IMR-90 (cell line): ENCODE measurements at regions not wholly inside any gene's neighbourhood (a gene's known extent, or its start where the extent isn't known, plus 50 kb on each side); places are given as distances from the start of the nearest gene placed in this dataset.

Experiments used
- ATAC-seq: fragments of 200-7000 bp; cut with Tn5 transposase; 2 replicates; pipeline ENCODE4 v1.9.1; 2020; ENCODE audit warnings: low read depth, mild to moderate bottlenecking, moderate library complexity
- BruUV-seq: library from RNA; stranded (reverse); fragments of 400-500 nt; replicated peaks from 2 replicates; lab custom pipeline; 2021; lab: Mats Ljungman, UMichigan
- CTCF ChIA-PET: fragments of 300-600 bp; formaldehyde crosslinking; extraction: SDS; loops from one replicate; lab custom pipeline; 2021; ENCODE audit warnings: antibody characterized with exemption; lab: Yijun Ruan, JAX
- POLR2A ChIA-PET: fragments of 300-600 bp; sonication (Branson Sonifier 250); formaldehyde crosslinking; loops from one replicate; lab custom pipeline; 2022; ENCODE audit warnings: antibody characterized with exemption; ENCODE audit not compliant: unreplicated experiment; lab: Charles Lee
- DNase-seq: peaks from one replicate; pipeline ENCODE4 v3.0.0; 2013
- H2AFZ ChIP-seq: replicated peaks from 2 replicates; pipeline ENCODE3; 2013; ENCODE audit warnings: low read length, mild to moderate bottlenecking; ENCODE audit not compliant: poor library complexity
- H2AK5ac ChIP-seq: 2 replicates; pipeline ENCODE4 v1.6.1; 2013; ENCODE audit warnings: low read depth, low read length, inconsistent platforms
- H2AK9ac ChIP-seq: replicated peaks from 2 replicates; pipeline ENCODE3; 2013; ENCODE audit warnings: mild to moderate bottlenecking, low read depth, low read length, moderate library complexity; ENCODE audit not compliant: poor library complexity
- H2BK120ac ChIP-seq: 2 replicates; pipeline ENCODE4 v1.6.1; 2013; ENCODE audit warnings: low read depth, low read length, inconsistent platforms
- H2BK15ac ChIP-seq: 3 replicates; pipeline ENCODE4 v1.6.1; 2013; ENCODE audit warnings: low read depth, low read length, inconsistent platforms
- H2BK20ac ChIP-seq: 2 replicates; pipeline ENCODE4 v1.6.1; 2013; ENCODE audit warnings: low read depth, mild to moderate bottlenecking, inconsistent platforms, low read length, moderate library complexity
- H2BK5ac ChIP-seq: 2 replicates; pipeline ENCODE4 v1.6.1; 2013; ENCODE audit warnings: mild to moderate bottlenecking, low read depth, low read length, inconsistent platforms; ENCODE audit not compliant: poor library complexity, severe bottlenecking
- H3K14ac ChIP-seq: replicated peaks from 2 replicates; pipeline ENCODE4 v1.6.1; 2013; ENCODE audit warnings: low read depth, low read length, inconsistent platforms
- H3K18ac ChIP-seq: 2 replicates; pipeline ENCODE4 v1.6.1; 2013; ENCODE audit warnings: low read depth, low read length, control low read depth
- H3K23ac ChIP-seq: 2 replicates; pipeline ENCODE4 v1.6.1; 2013; ENCODE audit warnings: low read depth, low read length, inconsistent platforms
- H3K27ac ChIP-seq: 2 replicates; pipeline ENCODE4 v1.5.1; 2013; ENCODE audit warnings: mild to moderate bottlenecking, control low read depth, low read length; ENCODE audit not compliant: insufficient read depth
- H3K27me3 ChIP-seq: 2 replicates; pipeline ENCODE4 v1.6.1; 2013; ENCODE audit warnings: low read length; ENCODE audit not compliant: control insufficient read depth, insufficient read depth
- H3K36me3 ChIP-seq: 2 replicates; pipeline ENCODE4 v1.6.1; 2013; ENCODE audit warnings: low read length, mixed read lengths; ENCODE audit not compliant: control insufficient read depth, insufficient read depth
- H3K4ac ChIP-seq: 2 replicates; pipeline ENCODE4 v1.6.1; 2013; ENCODE audit warnings: low read depth, low read length, inconsistent platforms
- H3K4me1 ChIP-seq: 2 replicates; pipeline ENCODE4 v1.6.1; 2013; ENCODE audit warnings: low read length, mixed read lengths; ENCODE audit not compliant: control insufficient read depth, insufficient read depth
- H3K4me2 ChIP-seq: 2 replicates; pipeline ENCODE4 v1.6.1; 2013; ENCODE audit warnings: low read depth, mild to moderate bottlenecking, control low read depth, low read length, moderate library complexity
- H3K4me3 ChIP-seq: 2 replicates; pipeline ENCODE4 v1.5.1; 2013; ENCODE audit warnings: low read depth, mild to moderate bottlenecking, control low read depth, low read length, moderate library complexity; ENCODE audit not compliant: insufficient read depth
- H3K56ac ChIP-seq: 2 replicates; pipeline ENCODE4 v1.6.1; 2013; ENCODE audit warnings: low read length, inconsistent platforms; ENCODE audit not compliant: insufficient read depth; ENCODE audit errors: extremely low read depth
- H3K79me1 ChIP-seq, 2 experiments: 2 replicates each; pipeline ENCODE4 v1.6.1; 2013; ENCODE audit warnings: low read length in 2 of 2, inconsistent platforms in 1 of 2, low read depth in 1 of 2
- H3K9ac ChIP-seq: 2 replicates; pipeline ENCODE4 v1.6.1; 2013; ENCODE audit warnings: low read depth, low read length, control low read depth
- H3K9me1 ChIP-seq: 2 replicates; pipeline ENCODE4 v1.6.1; 2013; ENCODE audit warnings: low read length, inconsistent platforms; ENCODE audit not compliant: insufficient read depth
- H3K9me3 ChIP-seq: 2 replicates; pipeline ENCODE4 v1.6.1; 2013; ENCODE audit warnings: low read length; ENCODE audit not compliant: control insufficient read depth, insufficient read depth
- H4K20me1 ChIP-seq: 2 replicates; pipeline ENCODE4 v1.6.1; 2013; ENCODE audit warnings: low read length, inconsistent platforms; ENCODE audit not compliant: insufficient read depth
- H4K5ac ChIP-seq: 2 replicates; pipeline ENCODE4 v1.6.1; 2013; ENCODE audit warnings: mild to moderate bottlenecking, low read depth, low read length, control low read depth
- H4K8ac ChIP-seq, 2 experiments: 2 replicates each; pipeline ENCODE4 v1.6.1; 2013; ENCODE audit warnings: low read depth in 2 of 2, low read length in 2 of 2, control low read depth in 1 of 2, inconsistent platforms in 1 of 2
- H4K91ac ChIP-seq: 2 replicates; pipeline ENCODE4 v1.6.1; 2013; ENCODE audit warnings: low read depth, low read length, inconsistent platforms; ENCODE audit not compliant: insufficient read depth
- CHD1 ChIP-seq: IDR thresholded peaks from 2 replicates; pipeline ENCODE4 v1.6.1; 2012; ENCODE audit warnings: low read depth, low read length, improper control_type of control experiment
- WGBS, 2 experiments: methylation state at CpG; one replicate each; pipeline versions ENCODE4 v1.1.5 to v1.1.7; 2013; ENCODE audit warnings: missing lambda C conversion rate in 2 of 2; ENCODE audit not compliant: insufficient read length in 1 of 2; ENCODE audit errors: extremely low coverage in 2 of 2; 5-methylcytosine and 5-hydroxymethylcytosine counted together
- dilution Hi-C: fragments of 300-500 bp; cut with HindIII; formaldehyde crosslinking; loops from one replicate; pipeline ENCODE4 v1.14.3; 2018; ENCODE audit warnings: low sequenced_read_pairs; ENCODE audit not compliant: unreplicated experiment
- in situ Hi-C: fragments of 300-500 bp; cut with MboI; formaldehyde crosslinking; loops from 3 replicates; pipeline ENCODE4 v1.14.3; 2019; ENCODE audit warnings: low sequenced_read_pairs, inconsistent platforms, mixed read lengths
- intact Hi-C: fragments of 100-400 bp; cut with micrococcal nuclease; formaldehyde crosslinking; loops from 2 replicates; pipeline ENCODE4 v1.10.0; 2022

GRCh38 chr14:37864128-37864527 lies 268.7 kb downstream of the TTC6 start:
- no peak overlapping the region for H2BK120ac ChIP-seq
- H3K9me1 ChIP-seq = no peaks in the 10 kb centered on the region
- H3K27me3 ChIP-seq = no peaks in the 10 kb centered on the region; the same call in none of the 2 replicates
- H3K36me3 ChIP-seq = no peaks in the 10 kb centered on the region
- no peak overlapping the region for H4K91ac ChIP-seq
- no peak overlapping the region for H4K8ac ChIP-seq
- no CpG with 5 or more reads among the region's 6 CpGs for WGBS, 2 experiments
- peak overlapping the region; percentile 55 for H2AK9ac ChIP-seq
- H2AFZ ChIP-seq = no peak overlapping the region
- H3K4me2 ChIP-seq = no peak overlapping the region
- H3K9me3 ChIP-seq = no peaks in the 10 kb centered on the region
- no peak overlapping the region for H3K4ac ChIP-seq
- no peak overlapping the region for H3K4me3 ChIP-seq
- H3K9ac ChIP-seq = no peak overlapping the region
- H2BK20ac ChIP-seq = no peak overlapping the region
- no peaks in the 10 kb centered on the region for H3K4me1 ChIP-seq
- no peak overlapping the region for H3K14ac ChIP-seq
- ChIA-PET CTCF (no interaction called here), POLR2A (no interaction called here)
- H3K18ac ChIP-seq = no peak overlapping the region
- H4K20me1 ChIP-seq = no peaks in the 10 kb centered on the region
- H4K5ac ChIP-seq = no peak overlapping the region
- BruUV-seq = no TSS peak
- H2AK5ac ChIP-seq = no peak overlapping the region
- no peak for TF ChIP-seq CHD1
- ATAC-seq = no peak
- no peak overlapping the region for H3K23ac ChIP-seq
- H3K79me1 ChIP-seq = no peaks in the 10 kb centered on the region
- in situ Hi-C loops = no loop called here
- no peak overlapping the region for H3K27ac ChIP-seq
- intact Hi-C loops = no loop called here
- dilution Hi-C loops = no loop called here
- DNase-seq = no peak
- no peak overlapping the region for H2BK5ac ChIP-seq
- no peak overlapping the region for H2BK15ac ChIP-seq
- no peak overlapping the region for H3K56ac ChIP-seq
